HEK293 (cell line): ENCODE measurements at regions not wholly inside any gene's neighbourhood (a gene's known extent, or its start where the extent isn't known, plus 50 kb on each side); places are given as distances from the start of the nearest gene placed in this dataset.

Experiments
- CTCF ChIA-PET: fragments of 350-600 bp; formaldehyde crosslinking; extraction: SDS; loops from one replicate; lab custom pipeline; 2021; ENCODE audit warnings: antibody characterized with exemption; lab: Yijun Ruan, JAX
- POLR2A ChIA-PET: fragments of 300-600 bp; formaldehyde crosslinking; extraction: SDS; loops from one replicate; lab custom pipeline; 2020; ENCODE audit warnings: antibody characterized with exemption, inconsistent platforms; lab: Yijun Ruan, JAX
- H3K27ac ChIP-seq: fragments of 200-500 bp; sonication (Bioruptor generic); 2 replicates; pipeline ENCODE4 v1.5.1; 2014; ENCODE audit warnings: low read depth, low read length, control low read depth, inconsistent platforms; ENCODE audit errors: extremely low read depth
- H3K36me3 ChIP-seq, 2 experiments: fragments of 200-500 bp in 1 of 2; sonication (Bioruptor generic) in 1 of 2; 1 replicate in 1 of 2; 2 replicates in 1 of 2; pipeline ENCODE4 v1.5.1; 2014 to 2017; ENCODE audit warnings: inconsistent platforms in 2 of 2, low read length in 2 of 2; ENCODE audit not compliant: control insufficient read depth in 2 of 2, insufficient read depth in 1 of 2
- H3K4me1 ChIP-seq: fragments of 200-500 bp; sonication (Bioruptor generic); 2 replicates; pipeline ENCODE4 v1.5.1; 2014; ENCODE audit warnings: mild to moderate bottlenecking, low read length, inconsistent platforms; ENCODE audit not compliant: control insufficient read depth, insufficient read depth
- H3K4me3 ChIP-seq: 2 replicates; pipeline ENCODE4 v1.5.1; 2011; ENCODE audit warnings: low read depth, mild to moderate bottlenecking, control low read depth, low read length, moderate library complexity
- H3K9me3 ChIP-seq: fragments of 200-500 bp; sonication (Bioruptor generic); 2 replicates; pipeline ENCODE4 v1.5.1; 2014; ENCODE audit warnings: low read depth, low read length, inconsistent platforms; ENCODE audit not compliant: control insufficient read depth, insufficient read depth
- BCL11B ChIP-seq: fragments of 450-650 bp; formaldehyde crosslinking; IDR thresholded peaks from 2 replicates; pipeline ENCODE4 v1.5.1; 2016; ENCODE audit warnings: low read depth, missing biosample characterization, missing genetic modification characterization
- BCL6B ChIP-seq: fragments of 450-650 bp; formaldehyde crosslinking; IDR thresholded peaks from 2 replicates; pipeline ENCODE4 v1.5.1; 2017; ENCODE audit warnings: missing biosample characterization, missing genetic modification characterization
- ELK4 ChIP-seq: IDR thresholded peaks from 2 replicates; pipeline ENCODE4 v1.6.1; 2011; ENCODE audit warnings: mild to moderate bottlenecking, low read depth, low read length, borderline replicate concordance
- HOXA7 ChIP-seq: sonication (generic); formaldehyde crosslinking; IDR thresholded peaks from 2 replicates; pipeline ENCODE4 v1.8.1; 2022; ENCODE audit warnings: missing genetic modification reagents, borderline replicate concordance
- KLF1 ChIP-seq: fragments of 450-650 bp; formaldehyde crosslinking; IDR thresholded peaks from 2 replicates; pipeline ENCODE4 v1.5.1; 2016; ENCODE audit warnings: missing biosample characterization, missing genetic modification characterization
- KLF8 ChIP-seq: fragments of 450-650 bp; formaldehyde crosslinking; IDR thresholded peaks from 2 replicates; pipeline ENCODE4 v1.5.1; 2016; ENCODE audit warnings: missing biosample characterization, missing genetic modification characterization
- SCRT1 ChIP-seq: fragments of 450-650 bp; formaldehyde crosslinking; IDR thresholded peaks from 2 replicates; pipeline ENCODE4 v1.5.1; 2016; ENCODE audit warnings: missing biosample characterization, missing genetic modification characterization, borderline replicate concordance
- WT1 ChIP-seq: fragments of 450-650 bp; formaldehyde crosslinking; IDR thresholded peaks from 2 replicates; pipeline ENCODE4 v1.5.1; 2016; ENCODE audit warnings: missing biosample characterization, missing genetic modification characterization
- ZBTB1 ChIP-seq: fragments of 450-650 bp; formaldehyde crosslinking; IDR thresholded peaks from 2 replicates; pipeline ENCODE4 v1.5.1; 2016; ENCODE audit warnings: missing biosample characterization, missing genetic modification characterization
- ZBTB10 ChIP-seq: fragments of 450-650 bp; formaldehyde crosslinking; IDR thresholded peaks from 2 replicates; pipeline ENCODE4 v1.5.1; 2016; ENCODE audit warnings: missing biosample characterization, missing genetic modification characterization
- ZBTB48 ChIP-seq: fragments of 450-650 bp; formaldehyde crosslinking; IDR thresholded peaks from 2 replicates; pipeline ENCODE4 v1.5.1; 2016; ENCODE audit warnings: missing biosample characterization, missing genetic modification characterization
- ZFP37 ChIP-seq: fragments of 450-650 bp; formaldehyde crosslinking; IDR thresholded peaks from 2 replicates; pipeline ENCODE4 v1.5.1; 2016; ENCODE audit warnings: missing biosample characterization, missing genetic modification characterization
- ZFP69B ChIP-seq: fragments of 450-650 bp; formaldehyde crosslinking; IDR thresholded peaks from 2 replicates; pipeline ENCODE4 v1.5.1; 2016; ENCODE audit warnings: missing biosample characterization, missing genetic modification characterization
- ZNF114 ChIP-seq: fragments of 450-650 bp; formaldehyde crosslinking; IDR thresholded peaks from 2 replicates; pipeline ENCODE4 v1.5.0; 2017; ENCODE audit warnings: missing biosample characterization, missing genetic modification characterization
- ZNF2 ChIP-seq: fragments of 450-650 bp; formaldehyde crosslinking; IDR thresholded peaks from 2 replicates; pipeline ENCODE4 v1.5.1; 2016; ENCODE audit warnings: missing biosample characterization, missing genetic modification characterization
- ZNF26 ChIP-seq: fragments of 450-650 bp; formaldehyde crosslinking; IDR thresholded peaks from 2 replicates; pipeline ENCODE4 v1.5.1; 2016; ENCODE audit warnings: missing biosample characterization, missing genetic modification characterization
- ZNF311 ChIP-seq: fragments of 450-650 bp; formaldehyde crosslinking; IDR thresholded peaks from 2 replicates; pipeline ENCODE4 v1.5.1; 2017; ENCODE audit warnings: missing biosample characterization, missing genetic modification characterization, borderline replicate concordance
- ZNF404 ChIP-seq: fragments of 450-650 bp; formaldehyde crosslinking; IDR thresholded peaks from 2 replicates; pipeline ENCODE4 v1.5.1; 2017; ENCODE audit warnings: missing biosample characterization, missing genetic modification characterization
- ZNF558 ChIP-seq: fragments of 450-650 bp; formaldehyde crosslinking; IDR thresholded peaks from 2 replicates; pipeline ENCODE4 v1.5.1; 2016; ENCODE audit warnings: missing biosample characterization, missing genetic modification characterization
- ZNF654 ChIP-seq: fragments of 450-650 bp; formaldehyde crosslinking; IDR thresholded peaks from 2 replicates; pipeline ENCODE4 v1.5.1; 2016; ENCODE audit warnings: low read depth, missing biosample characterization, missing genetic modification characterization
- ZNF664 ChIP-seq: fragments of 450-650 bp; formaldehyde crosslinking; IDR thresholded peaks from 2 replicates; pipeline ENCODE4 v1.5.1; 2016; ENCODE audit warnings: missing biosample characterization, missing genetic modification characterization
- ZNF76 ChIP-seq: fragments of 450-650 bp; formaldehyde crosslinking; IDR thresholded peaks from 2 replicates; pipeline ENCODE4; 2016; ENCODE audit warnings: low read depth, missing biosample characterization, missing genetic modification characterization, borderline replicate concordance
- TF ChIP-seq, protein P1 (sequence below): fragments of 450-650 bp; formaldehyde crosslinking; IDR thresholded peaks from 2 replicates; pipeline ENCODE4 v1.5.1; 2016; ENCODE audit warnings: missing biosample characterization, missing genetic modification characterization
- TF ChIP-seq, protein P2 (sequence below): fragments of 450-650 bp; formaldehyde crosslinking; IDR thresholded peaks from 2 replicates; pipeline ENCODE4 v1.5.1; 2016; ENCODE audit warnings: missing biosample characterization, missing genetic modification characterization, borderline replicate concordance
- TF ChIP-seq, protein P3 (sequence below): fragments of 450-650 bp; formaldehyde crosslinking; IDR thresholded peaks from 2 replicates; pipeline ENCODE4 v1.5.1; 2016; ENCODE audit warnings: missing biosample characterization, missing genetic modification characterization, low read depth

GRCh38 chr2:123785332-123785731 is 239.8 kb upstream of the CNTNAP5 start:
- Histone ChIP-seq H3K27ac (no peak overlapping the region), H3K36me3 (no peaks in the 10 kb centered on the region), H3K9me3 (no peaks in the 10 kb centered on the region), H3K4me1 (no peaks in the 10 kb centered on the region), H3K4me3 (no peak overlapping the region)
- no peak for TF ChIP-seq ZNF664 (tag by site-specific recombination)
- TF ChIP-seq ZNF2 (tag by site-specific recombination) = no peak
- TF ChIP-seq ZNF404 (tag by site-specific recombination) = no peak
- no peak for TF ChIP-seq ZNF558 (tag by site-specific recombination)
- no peak for TF ChIP-seq ZFP69B
- TF ChIP-seq HOXA7 (CRISPR knock-in tag) = no peak
- no peak for TF ChIP-seq ZNF114 (tag by site-specific recombination)
- TF ChIP-seq ZNF26 (tag by site-specific recombination) = no peak
- TF ChIP-seq ELK4 = no peak
- TF ChIP-seq BCL6B (tag by site-specific recombination) = no peak
- TF ChIP-seq ZNF76 (tag by site-specific recombination) = no peak
- TF ChIP-seq BCL11B (tag by site-specific recombination) = no peak
- no peak for TF ChIP-seq ZNF311 (tag by site-specific recombination)
- TF ChIP-seq WT1 (tag by site-specific recombination) = no peak
- TF ChIP-seq ZBTB1 (tag by site-specific recombination) = no peak
- no peak for TF ChIP-seq KLF8 (tag by site-specific recombination)
- CTCF ChIA-PET = no interaction called here
- POLR2A ChIA-PET = no interaction called here

- Histone ChIP-seq H3K9me3 (no peaks in the 10 kb centered on the region), H3K4me3 (no peak overlapping the region), H3K36me3 (no peaks in the 10 kb centered on the region), H3K27ac (no peak overlapping the region), H3K4me1 (no peaks in the 10 kb centered on the region)
- ChIA-PET POLR2A (no interaction called here), CTCF (no interaction called here)
- TF ChIP-seq ZNF76 (tag by site-specific recombination) (no peak), SCRT1 (tag by site-specific recombination) (no peak), ZFP37 (no peak), ZBTB48 (tag by site-specific recombination) (no peak), KLF1 (tag by site-specific recombination) (no peak), ZNF654 (tag by site-specific recombination) (no peak), ZBTB10 (tag by site-specific recombination) (no peak)
- TF ChIP-seq, protein P1, sequence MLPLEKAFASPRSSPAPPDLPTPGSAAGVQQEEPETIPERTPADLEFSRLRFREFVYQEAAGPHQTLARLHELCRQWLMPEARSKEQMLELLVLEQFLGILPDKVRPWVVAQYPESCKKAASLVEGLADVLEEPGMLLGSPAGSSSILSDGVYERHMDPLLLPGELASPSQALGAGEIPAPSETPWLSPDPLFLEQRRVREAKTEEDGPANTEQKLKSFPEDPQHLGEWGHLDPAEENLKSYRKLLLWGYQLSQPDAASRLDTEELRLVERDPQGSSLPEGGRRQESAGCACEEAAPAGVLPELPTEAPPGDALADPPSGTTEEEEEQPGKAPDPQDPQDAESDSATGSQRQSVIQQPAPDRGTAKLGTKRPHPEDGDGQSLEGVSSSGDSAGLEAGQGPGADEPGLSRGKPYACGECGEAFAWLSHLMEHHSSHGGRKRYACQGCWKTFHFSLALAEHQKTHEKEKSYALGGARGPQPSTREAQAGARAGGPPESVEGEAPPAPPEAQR (tag by site-specific recombination) = no peak
- TF ChIP-seq, protein P2, sequence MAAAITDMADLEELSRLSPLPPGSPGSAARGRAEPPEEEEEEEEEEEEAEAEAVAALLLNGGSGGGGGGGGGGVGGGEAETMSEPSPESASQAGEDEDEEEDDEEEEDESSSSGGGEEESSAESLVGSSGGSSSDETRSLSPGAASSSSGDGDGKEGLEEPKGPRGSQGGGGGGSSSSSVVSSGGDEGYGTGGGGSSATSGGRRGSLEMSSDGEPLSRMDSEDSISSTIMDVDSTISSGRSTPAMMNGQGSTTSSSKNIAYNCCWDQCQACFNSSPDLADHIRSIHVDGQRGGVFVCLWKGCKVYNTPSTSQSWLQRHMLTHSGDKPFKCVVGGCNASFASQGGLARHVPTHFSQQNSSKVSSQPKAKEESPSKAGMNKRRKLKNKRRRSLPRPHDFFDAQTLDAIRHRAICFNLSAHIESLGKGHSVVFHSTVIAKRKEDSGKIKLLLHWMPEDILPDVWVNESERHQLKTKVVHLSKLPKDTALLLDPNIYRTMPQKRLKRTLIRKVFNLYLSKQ (tag by site-specific recombination) = no peak
- TF ChIP-seq, protein P3, sequence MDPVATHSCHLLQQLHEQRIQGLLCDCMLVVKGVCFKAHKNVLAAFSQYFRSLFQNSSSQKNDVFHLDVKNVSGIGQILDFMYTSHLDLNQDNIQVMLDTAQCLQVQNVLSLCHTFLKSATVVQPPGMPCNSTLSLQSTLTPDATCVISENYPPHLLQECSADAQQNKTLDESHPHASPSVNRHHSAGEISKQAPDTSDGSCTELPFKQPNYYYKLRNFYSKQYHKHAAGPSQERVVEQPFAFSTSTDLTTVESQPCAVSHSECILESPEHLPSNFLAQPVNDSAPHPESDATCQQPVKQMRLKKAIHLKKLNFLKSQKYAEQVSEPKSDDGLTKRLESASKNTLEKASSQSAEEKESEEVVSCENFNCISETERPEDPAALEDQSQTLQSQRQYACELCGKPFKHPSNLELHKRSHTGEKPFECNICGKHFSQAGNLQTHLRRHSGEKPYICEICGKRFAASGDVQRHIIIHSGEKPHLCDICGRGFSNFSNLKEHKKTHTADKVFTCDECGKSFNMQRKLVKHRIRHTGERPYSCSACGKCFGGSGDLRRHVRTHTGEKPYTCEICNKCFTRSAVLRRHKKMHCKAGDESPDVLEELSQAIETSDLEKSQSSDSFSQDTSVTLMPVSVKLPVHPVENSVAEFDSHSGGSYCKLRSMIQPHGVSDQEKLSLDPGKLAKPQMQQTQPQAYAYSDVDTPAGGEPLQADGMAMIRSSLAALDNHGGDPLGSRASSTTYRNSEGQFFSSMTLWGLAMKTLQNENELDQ (tag by site-specific recombination) = no peak
Observed at GRCh38 chr2:123791207-123791606, 233.9 kb upstream of the CNTNAP5 start.
